ENCODE measurements at regions not wholly inside any gene's neighbourhood (a gene's known extent, or its start where the extent isn't known, plus 50 kb on each side); places are given as distances from the start of the nearest gene placed in this dataset.

GRCh38 chr2:226208726-226209125, 590.9 kb downstream of the IRS1 start:
- H3K27ac Mint-ChIP-seq (ENCODE audit: unreplicated experiment), result no peak overlapping the region

GRCh38 chr2:226207671-226208070, 591.9 kb downstream of the IRS1 start:
- Mint-ChIP-seq H3K4me1 (ENCODE audit: low read depth, unreplicated experiment) (no peaks in the 10 kb centered on the region), H3K36me3 (ENCODE audit: insufficient read depth, unreplicated experiment) (no peaks in the 10 kb centered on the region), H3K9me3 (ENCODE audit: low read depth, unreplicated experiment) (no peaks in the 10 kb centered on the region), H3K27me3 (ENCODE audit: unreplicated experiment) (no peaks in the 10 kb centered on the region), H3K4me3 (ENCODE audit: low read depth, unreplicated experiment) (no peak overlapping the region), H3K27ac (ENCODE audit: unreplicated experiment) (no peak overlapping the region)
- DNase-seq, result no peak
- BruUV-seq (replicated peaks), result no TSS peak
- CTCF ChIA-PET, result no interaction called here
- intact Hi-C loops (cut with micrococcal nuclease; ENCODE audit: unreplicated experiment), result no loop called here
- no peak for TF ChIP-seq CTCF (IDR thresholded peaks at IDR 0.05; ENCODE audit: unreplicated experiment)

More at GRCh38 chr2:226208726-226209125, 590.9 kb downstream of the IRS1 start:
- CTCF ChIA-PET, result no interaction called here
- TF ChIP-seq CTCF (IDR thresholded peaks at IDR 0.05; ENCODE audit: unreplicated experiment), result no peak
- intact Hi-C loops (cut with micrococcal nuclease; ENCODE audit: unreplicated experiment), result no loop called here
- Mint-ChIP-seq H3K4me3 (ENCODE audit: low read depth, unreplicated experiment) (no peak overlapping the region), H3K36me3 (ENCODE audit: insufficient read depth, unreplicated experiment) (no peaks in the 10 kb centered on the region), H3K27me3 (ENCODE audit: unreplicated experiment) (no peaks in the 10 kb centered on the region), H3K9me3 (ENCODE audit: low read depth, unreplicated experiment) (no peaks in the 10 kb centered on the region), H3K4me1 (ENCODE audit: low read depth, unreplicated experiment) (no peaks in the 10 kb centered on the region)
- no TSS peak for BruUV-seq (replicated peaks)
- no peak for DNase-seq

GRCh38 chr2:226199555-226199954, 600.1 kb downstream of the IRS1 start:
- H3K9me3 Mint-ChIP-seq (ENCODE audit: low read depth, unreplicated experiment), result peaks cover 2% of the 10 kb centered on the region
- CTCF ChIA-PET, result no interaction called here
- no peaks in the 10 kb centered on the region for H3K27me3 Mint-ChIP-seq (ENCODE audit: unreplicated experiment)
- intact Hi-C loops (cut with micrococcal nuclease; ENCODE audit: unreplicated experiment), result no loop called here
- no TSS peak for BruUV-seq (replicated peaks)
- H3K27ac Mint-ChIP-seq (ENCODE audit: unreplicated experiment), result no peak overlapping the region
- H3K4me3 Mint-ChIP-seq (ENCODE audit: low read depth, unreplicated experiment), result no peak overlapping the region
- no peak for DNase-seq
- no peaks in the 10 kb centered on the region for H3K36me3 Mint-ChIP-seq (ENCODE audit: insufficient read depth, unreplicated experiment)
- no peak for TF ChIP-seq CTCF (IDR thresholded peaks at IDR 0.05; ENCODE audit: unreplicated experiment)
- no peaks in the 10 kb centered on the region for H3K4me1 Mint-ChIP-seq (ENCODE audit: low read depth, unreplicated experiment)

GRCh38 chr2:226198956-226199355, 600.7 kb downstream of the IRS1 start:
- DNase-seq, result no peak
- Mint-ChIP-seq H3K27ac (ENCODE audit: unreplicated experiment) (no peak overlapping the region), H3K9me3 (ENCODE audit: low read depth, unreplicated experiment) (peaks cover 4% of the 10 kb centered on the region), H3K4me3 (ENCODE audit: low read depth, unreplicated experiment) (no peak overlapping the region), H3K27me3 (ENCODE audit: unreplicated experiment) (no peaks in the 10 kb centered on the region), H3K36me3 (ENCODE audit: insufficient read depth, unreplicated experiment) (no peaks in the 10 kb centered on the region), H3K4me1 (ENCODE audit: low read depth, unreplicated experiment) (no peaks in the 10 kb centered on the region)
- no TSS peak for BruUV-seq (replicated peaks)
- intact Hi-C loops (cut with micrococcal nuclease; ENCODE audit: unreplicated experiment), result no loop called here
- TF ChIP-seq CTCF (IDR thresholded peaks at IDR 0.05; ENCODE audit: unreplicated experiment), result no peak
- CTCF ChIA-PET, result no interaction called here

Measured in Calu3 (cell line).